Activated CD4-positive, alpha-beta T cell treated with anti-CD3 and anti-CD28 coated beads, Interleukin-2, amount 10 ng/mL, durations not matched to agents 7 days and 5 days (primary cell): ENCODE measurements at regions not wholly inside any gene's neighbourhood (a gene's known extent, or its start where the extent isn't known, plus 50 kb on each side); places are given as distances from the start of the nearest gene placed in this dataset.
"Not testable (repeated sequence)": the region's sequence is repeated elsewhere in the genome, so short reads cannot be mapped to it uniquely, and the experiment has no call there.

Experiments used
- CTCF ChIA-PET: fragments of 350-600 bp; sonication (Branson Sonifier 250); formaldehyde crosslinking; loops from one replicate; lab custom pipeline; 2021; ENCODE audit warnings: antibody characterized with exemption; lab: Charles Lee
- POLR2A ChIA-PET: fragments of 350-600 bp; sonication (Branson Sonifier 250); formaldehyde crosslinking; loops from one replicate; lab custom pipeline; 2021; ENCODE audit warnings: antibody characterized with exemption; lab: Charles Lee
- DNase-seq: peaks from one replicate; pipeline ENCODE4 v3.0.0-alpha.2; 2020
- H3K27ac Mint-ChIP-seq: one replicate; pipeline ENCODE4 v1.8.0; 2021; ENCODE audit warnings: mild to moderate bottlenecking, moderate library complexity, mixed read lengths
- H3K27me3 Mint-ChIP-seq: one replicate; pipeline ENCODE4 v1.8.0; 2021; ENCODE audit warnings: mixed read lengths
- H3K36me3 Mint-ChIP-seq: one replicate; pipeline ENCODE4 v1.8.0; 2021; ENCODE audit warnings: low read depth, mixed read lengths
- H3K4me1 Mint-ChIP-seq: one replicate; pipeline ENCODE4 v1.8.0; 2021; ENCODE audit warnings: mixed read lengths
- H3K4me3 Mint-ChIP-seq: one replicate; pipeline ENCODE4 v1.8.0; 2021; ENCODE audit warnings: mild to moderate bottlenecking, moderate library complexity, mixed read lengths
- H3K9me3 Mint-ChIP-seq: one replicate; pipeline ENCODE4 v1.8.0; 2021; ENCODE audit warnings: mixed read lengths

DNA sequence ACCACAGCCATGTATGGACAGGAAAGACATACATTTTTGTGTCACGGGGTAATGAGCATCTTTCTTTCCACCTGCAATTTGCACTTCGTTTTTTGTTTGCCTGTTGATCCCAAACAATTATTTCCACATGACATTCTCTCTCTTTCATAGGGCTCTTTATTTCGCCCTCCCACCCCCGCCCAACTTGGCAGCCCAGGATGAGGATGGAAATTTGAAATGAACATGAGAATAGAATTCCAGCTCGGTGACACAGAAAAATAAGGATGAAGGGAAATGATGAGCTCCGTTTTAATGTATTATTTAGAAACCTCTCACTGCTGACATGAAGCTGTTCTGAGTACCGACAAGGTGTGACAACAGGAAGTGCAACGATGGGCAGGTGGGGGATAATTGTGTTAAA lies 443.3 kb downstream of the SOCS6 start:
- H3K27ac Mint-ChIP-seq = no peak overlapping the region
- DNase-seq = no peak
- no peaks in the 10 kb centered on the region for H3K36me3 Mint-ChIP-seq
- ChIA-PET POLR2A (no interaction called here), CTCF (no interaction called here)
- H3K9me3 Mint-ChIP-seq = peaks cover 2% of the 10 kb centered on the region
- H3K4me3 Mint-ChIP-seq = no peak overlapping the region
- H3K27me3 Mint-ChIP-seq = no peaks in the 10 kb centered on the region
- no peaks in the 10 kb centered on the region for H3K4me1 Mint-ChIP-seq

DNA sequence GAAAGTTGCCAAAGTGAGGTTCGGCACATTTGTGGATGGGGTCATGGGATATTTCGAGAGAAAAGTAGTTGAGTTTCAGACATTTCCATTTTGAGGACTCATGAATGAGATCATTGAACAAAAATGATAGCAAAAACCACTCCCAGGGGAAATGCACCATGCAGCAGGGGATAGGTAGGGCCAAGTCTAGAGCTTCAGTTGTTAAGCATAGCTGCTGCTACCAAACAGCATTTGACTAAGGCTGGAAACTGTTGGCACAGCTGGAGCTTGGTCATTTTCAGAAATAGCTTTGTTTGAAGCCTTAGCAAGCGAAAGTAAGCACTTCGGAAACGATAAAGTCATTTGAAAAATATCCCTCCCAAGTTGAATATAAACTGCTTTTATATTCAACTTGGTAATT lies 431.8 kb downstream of the SOCS6 start:
- ChIA-PET CTCF (no interaction called here), POLR2A (no interaction called here)
- no peaks in the 10 kb centered on the region for H3K36me3 Mint-ChIP-seq
- H3K9me3 Mint-ChIP-seq = peaks cover 3% of the 10 kb centered on the region
- no peak for DNase-seq
- no peak overlapping the region for H3K4me3 Mint-ChIP-seq
- H3K4me1 Mint-ChIP-seq = no peaks in the 10 kb centered on the region
- no peaks in the 10 kb centered on the region for H3K27me3 Mint-ChIP-seq
- no peak overlapping the region for H3K27ac Mint-ChIP-seq

- no peaks in the 10 kb centered on the region for H3K36me3 Mint-ChIP-seq
- H3K9me3 Mint-ChIP-seq = peaks cover 11% of the 10 kb centered on the region
- H3K27ac Mint-ChIP-seq = no peak overlapping the region
- DNase-seq = no peak
- no peak overlapping the region for H3K4me3 Mint-ChIP-seq
- H3K4me1 Mint-ChIP-seq = no peaks in the 10 kb centered on the region
- CTCF ChIA-PET = no interaction called here
- H3K27me3 Mint-ChIP-seq = no peaks in the 10 kb centered on the region
- POLR2A ChIA-PET = no interaction called here
Observed at GRCh38 chr18:70709720-70710119, 420.9 kb downstream of the SOCS6 start.

GRCh38 chr18:70709144-70709543 lies 420.3 kb downstream of the SOCS6 start:
- Mint-ChIP-seq H3K27me3 (no peaks in the 10 kb centered on the region), H3K4me1 (no peaks in the 10 kb centered on the region), H3K27ac (no peak overlapping the region), H3K9me3 (peaks cover 11% of the 10 kb centered on the region), H3K36me3 (no peaks in the 10 kb centered on the region), H3K4me3 (no peak overlapping the region)
- POLR2A ChIA-PET = no interaction called here
- no peak for DNase-seq
- CTCF ChIA-PET = no interaction called here

DNA sequence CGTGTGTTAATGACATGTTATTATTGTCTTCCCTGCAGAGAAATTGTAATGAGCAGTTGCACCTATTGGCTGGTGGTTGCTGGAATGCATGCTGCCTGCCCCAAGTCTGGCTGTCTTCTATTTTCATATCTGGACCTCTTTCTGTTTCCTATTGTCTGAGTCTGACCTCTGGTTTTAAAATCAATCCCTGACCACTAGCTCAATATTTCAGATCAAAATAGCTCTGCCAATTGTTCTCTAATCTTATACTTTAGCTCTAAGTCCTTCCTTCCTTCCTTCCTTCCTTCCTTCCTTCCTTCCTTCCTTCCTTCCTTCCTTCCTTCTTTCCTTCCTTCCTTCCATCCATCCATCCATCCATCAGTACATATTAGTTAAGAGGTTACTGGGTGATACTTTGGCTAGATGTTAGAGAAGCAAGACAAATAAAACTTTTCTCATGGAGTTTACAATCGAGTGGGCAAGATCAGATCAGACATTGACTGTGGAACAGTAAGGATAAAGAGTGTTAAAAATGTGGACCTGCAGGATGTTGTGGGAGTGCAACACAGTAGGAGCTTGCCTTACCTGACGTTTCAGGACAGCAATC lies 417.1 kb downstream of the SOCS6 start:
- no peaks in the 10 kb centered on the region for H3K36me3 Mint-ChIP-seq
- no peaks in the 10 kb centered on the region for H3K27me3 Mint-ChIP-seq
- POLR2A ChIA-PET = no interaction called here
- H3K4me3 Mint-ChIP-seq = no peak overlapping the region
- H3K9me3 Mint-ChIP-seq = peaks cover 14% of the 10 kb centered on the region
- no peaks in the 10 kb centered on the region for H3K4me1 Mint-ChIP-seq
- DNase-seq = no peak
- CTCF ChIA-PET = no interaction called here
- no peak overlapping the region for H3K27ac Mint-ChIP-seq

DNA sequence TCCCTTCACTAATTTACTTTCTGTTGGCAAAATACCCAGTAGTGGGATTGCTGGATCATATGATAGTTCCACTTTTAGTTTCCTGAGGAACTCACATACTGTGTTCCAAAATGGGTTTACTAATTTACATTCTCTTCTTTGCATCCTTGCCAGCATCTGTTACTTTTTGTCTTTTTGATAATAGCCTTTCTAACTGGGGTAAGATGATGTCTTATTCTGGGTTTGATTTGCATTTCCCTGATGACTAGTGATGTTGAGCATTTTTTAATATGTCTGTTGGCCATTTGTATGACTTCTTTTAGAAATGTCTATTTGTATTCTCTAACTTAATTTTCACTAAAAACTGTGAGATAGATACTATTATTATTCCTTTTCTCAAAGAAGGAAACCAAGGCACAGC lies 411.7 kb downstream of the SOCS6 start:
- POLR2A ChIA-PET = no interaction called here

DNA sequence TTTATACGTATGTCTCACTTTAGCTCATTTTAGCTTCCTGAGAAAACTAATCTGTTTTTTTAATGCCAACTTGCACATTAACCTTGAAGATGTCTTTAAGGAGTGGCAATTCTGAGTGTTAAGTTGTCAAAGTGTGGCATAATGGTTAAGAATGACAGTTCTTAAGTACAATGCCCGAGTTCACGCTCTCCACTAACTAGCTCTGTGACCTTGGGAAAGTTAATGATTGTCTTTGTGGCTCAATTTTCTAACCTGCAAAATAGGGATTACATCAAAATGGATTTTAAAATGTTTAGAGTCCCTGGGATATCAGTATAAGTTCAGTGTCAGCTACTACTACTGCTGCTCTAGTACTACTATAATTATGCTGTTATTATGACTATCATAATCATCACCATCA lies 409.7 kb downstream of the SOCS6 start:
- DNase-seq = no peak
- H3K27me3 Mint-ChIP-seq = no peaks in the 10 kb centered on the region
- no peaks in the 10 kb centered on the region for H3K36me3 Mint-ChIP-seq
- CTCF ChIA-PET = no interaction called here
- H3K4me3 Mint-ChIP-seq = no peak overlapping the region
- POLR2A ChIA-PET = no interaction called here
- no peak overlapping the region for H3K27ac Mint-ChIP-seq
- H3K4me1 Mint-ChIP-seq = no peaks in the 10 kb centered on the region
- H3K9me3 Mint-ChIP-seq = peaks cover 14% of the 10 kb centered on the region

More for the DNA sequence above, 411.7 kb downstream of the SOCS6 start:
- no peak for DNase-seq
- H3K27ac Mint-ChIP-seq = no peak overlapping the region
- H3K4me1 Mint-ChIP-seq = no peaks in the 10 kb centered on the region
- H3K27me3 Mint-ChIP-seq = no peaks in the 10 kb centered on the region
- peaks cover 17% of the 10 kb centered on the region for H3K9me3 Mint-ChIP-seq
- no peak overlapping the region for H3K4me3 Mint-ChIP-seq
- no peaks in the 10 kb centered on the region for H3K36me3 Mint-ChIP-seq
- CTCF ChIA-PET = no interaction called here

DNA sequence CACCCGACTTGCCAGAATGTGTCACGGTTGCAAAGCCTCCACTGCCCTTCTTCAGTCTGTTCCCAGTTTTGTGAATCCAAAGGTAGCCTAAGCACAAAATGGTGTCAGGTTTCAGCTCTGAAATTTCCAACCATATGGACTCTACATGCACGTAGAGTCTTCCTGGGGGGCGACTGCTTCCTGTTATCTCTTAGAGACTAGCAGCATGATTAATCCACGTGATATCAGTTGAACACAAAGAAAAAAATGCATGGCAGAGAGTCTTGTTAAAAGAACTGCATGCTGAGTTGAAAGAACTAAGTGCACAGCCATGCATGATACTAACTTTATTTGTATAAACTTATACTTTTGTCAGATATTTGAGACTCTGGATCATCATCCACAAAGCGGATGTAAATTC lies 404.4 kb downstream of the SOCS6 start:
- H3K4me3 Mint-ChIP-seq = no peak overlapping the region
- H3K9me3 Mint-ChIP-seq = peaks cover 15% of the 10 kb centered on the region
- H3K36me3 Mint-ChIP-seq = no peaks in the 10 kb centered on the region
- no peaks in the 10 kb centered on the region for H3K27me3 Mint-ChIP-seq
- no peaks in the 10 kb centered on the region for H3K4me1 Mint-ChIP-seq
- DNase-seq = no peak
- H3K27ac Mint-ChIP-seq = no peak overlapping the region
- POLR2A ChIA-PET = no interaction called here
- CTCF ChIA-PET = no interaction called here

- H3K4me1 Mint-ChIP-seq, H3K36me3 Mint-ChIP-seq, H3K4me3 Mint-ChIP-seq, H3K27ac Mint-ChIP-seq, CTCF ChIA-PET, POLR2A ChIA-PET, H3K9me3 Mint-ChIP-seq, H3K27me3 Mint-ChIP-seq, DNase-seq: not testable (repeated sequence)
Observed at GRCh38 chr18:70689765-70690164, 400.9 kb downstream of the SOCS6 start.

GRCh38 chr18:70688286-70688685 lies 399.4 kb downstream of the SOCS6 start:
- Mint-ChIP-seq H3K4me1 (peaks cover 5% of the 10 kb centered on the region), H3K36me3 (no peaks in the 10 kb centered on the region), H3K27me3 (no peaks in the 10 kb centered on the region), H3K27ac (no peak overlapping the region), H3K4me3 (no peak overlapping the region), H3K9me3 (peaks cover 7% of the 10 kb centered on the region)
- ChIA-PET CTCF (no interaction called here), POLR2A (no interaction called here)
- no peak for DNase-seq

- Mint-ChIP-seq H3K27me3 (no peaks in the 10 kb centered on the region), H3K4me3 (no peak overlapping the region), H3K4me1 (peaks cover 10% of the 10 kb centered on the region), H3K36me3 (no peaks in the 10 kb centered on the region), H3K9me3 (no peaks in the 10 kb centered on the region), H3K27ac (no peak overlapping the region)
- POLR2A ChIA-PET = no interaction called here
- no peak for DNase-seq
- CTCF ChIA-PET = no interaction called here
Observed at GRCh38 chr18:70684821-70685220, 396.0 kb downstream of the SOCS6 start.

DNA sequence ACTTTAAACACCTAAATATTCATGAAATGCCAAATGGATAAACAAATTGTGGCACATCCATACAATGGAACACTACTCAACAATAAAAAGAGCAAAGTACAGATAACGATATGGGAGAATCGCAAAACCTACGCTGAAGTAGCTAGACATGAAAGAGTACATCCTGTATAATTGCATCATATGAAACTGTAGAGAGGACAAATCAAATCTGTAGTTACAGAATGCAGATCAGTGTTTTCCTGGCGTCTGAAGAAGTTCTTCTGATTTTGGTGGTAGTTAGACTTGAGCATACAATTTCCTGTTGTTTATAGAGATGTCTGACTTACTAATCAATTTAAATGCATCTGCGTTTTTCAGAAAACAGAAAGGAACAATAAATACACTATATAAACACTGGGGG lies 394.4 kb downstream of the SOCS6 start:
- Mint-ChIP-seq H3K4me3 (no peak overlapping the region), H3K36me3 (no peaks in the 10 kb centered on the region), H3K27ac (no peak overlapping the region), H3K4me1 (peaks cover 10% of the 10 kb centered on the region), H3K9me3 (no peaks in the 10 kb centered on the region), H3K27me3 (no peaks in the 10 kb centered on the region)
- no peak for DNase-seq
- ChIA-PET CTCF (no interaction called here), POLR2A (no interaction called here)

DNA sequence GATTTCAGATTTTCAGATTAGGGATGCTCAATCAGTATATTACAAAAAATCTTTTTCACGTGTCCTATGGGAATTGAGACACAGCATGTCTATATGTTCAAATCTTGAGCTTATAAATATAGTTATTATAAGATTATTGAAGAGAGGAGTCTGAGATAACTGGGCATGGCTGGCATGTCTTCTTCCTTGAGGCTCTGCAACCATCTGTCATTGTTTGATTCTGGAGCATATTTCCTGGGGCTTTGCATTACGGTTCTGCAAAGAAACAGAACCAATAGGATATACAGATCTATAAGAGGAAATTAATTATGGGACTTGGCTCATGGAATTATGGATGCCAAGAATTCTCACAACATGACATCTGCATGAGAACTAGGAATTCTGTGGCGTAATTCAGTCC lies 386.1 kb downstream of the SOCS6 start:
- no peak for DNase-seq
- Mint-ChIP-seq H3K27ac (no peak overlapping the region), H3K9me3 (peaks cover 5% of the 10 kb centered on the region), H3K4me3 (no peak overlapping the region), H3K27me3 (no peaks in the 10 kb centered on the region), H3K36me3 (peaks cover 3% of the 10 kb centered on the region), H3K4me1 (peaks cover 24% of the 10 kb centered on the region)
- ChIA-PET CTCF (no interaction called here), POLR2A (no interaction called here)

DNA sequence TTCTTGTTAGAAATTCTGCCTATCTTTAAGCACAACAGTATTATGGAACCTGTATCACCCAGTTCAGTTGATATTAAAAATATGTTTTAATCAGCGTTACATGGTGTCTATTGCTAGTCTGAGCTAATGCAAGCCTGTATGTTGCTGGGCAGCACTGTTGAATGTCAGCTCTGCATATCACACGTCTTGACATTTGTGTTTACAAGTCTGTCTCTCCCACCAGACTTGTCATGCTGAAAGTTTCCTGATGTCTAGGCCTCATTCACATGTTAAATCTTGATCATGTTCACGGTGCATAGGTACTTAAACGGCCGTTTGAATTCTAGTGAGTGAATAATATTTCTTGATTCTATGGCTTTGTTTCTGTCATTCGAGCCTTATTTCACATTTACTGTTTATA lies 385.0 kb downstream of the SOCS6 start:
- Mint-ChIP-seq H3K27me3 (no peaks in the 10 kb centered on the region), H3K36me3 (peaks cover 6% of the 10 kb centered on the region), H3K27ac (peak overlapping the region; percentile 60), H3K9me3 (peaks cover 5% of the 10 kb centered on the region), H3K4me1 (peaks cover 24% of the 10 kb centered on the region), H3K4me3 (no peak overlapping the region)
- ChIA-PET CTCF (no interaction called here), POLR2A (no interaction called here)
- no peak for DNase-seq
